ENCODE measurements at regions not wholly inside any gene's neighbourhood (a gene's known extent, or its start where the extent isn't known, plus 50 kb on each side); places are given as distances from the start of the nearest gene placed in this dataset.
"Not testable (repeated sequence)": the region's sequence is repeated elsewhere in the genome, so short reads cannot be mapped to it uniquely, and the experiment has no call there.

- ATAC-seq (no peak), DNase-seq (no peak)
- no peak for TF ChIP-seq POLR2A (IDR thresholded peaks at IDR 0.05)
- no peak for TF ChIP-seq CTCF (IDR thresholded peaks at IDR 0.05)
- Histone ChIP-seq H3K4me3 (no peak overlapping the region), H3K9me3 (no peaks in the 10 kb centered on the region), H3K27ac (no peak overlapping the region), H3K27me3 (no peaks in the 10 kb centered on the region), H3K36me3 (peaks cover 0 to 14% (median 0%) of the 10 kb centered on the region in 9 donors), H3K4me1 (no peaks in the 10 kb centered on the region)
- WGBS, 4 donors: 90 to 98% (median 97%) methylated on average over 2 of the region's 2 CpGs
- intact Hi-C loops (cut with DNase I): no loop called here
Measured at GRCh38 chr1:65613884-65614283, 178.8 kb upstream of the PDE4B start.

- H3K36me3 ChIP-seq: peaks cover 0 to 14% (median 0%) of the 10 kb centered on the region in 9 donors
- no peaks in the 10 kb centered on the region for H3K9me3 ChIP-seq
- no peak for DNase-seq
- intact Hi-C loops (cut with DNase I): no loop called here
- no peaks in the 10 kb centered on the region for H3K27me3 ChIP-seq
- WGBS, 4 donors: 27 to 52% (median 47%) methylated on average over 2 of the region's 2 CpGs
- no peak for TF ChIP-seq CTCF (IDR thresholded peaks at IDR 0.05)
- no peak for TF ChIP-seq POLR2A (IDR thresholded peaks at IDR 0.05)
- H3K4me3 ChIP-seq: no peak overlapping the region
- ATAC-seq: peak in 1 of 4 donors; percentile 37
- no peak overlapping the region for H3K27ac ChIP-seq
- H3K4me1 ChIP-seq: no peaks in the 10 kb centered on the region
Measured at GRCh38 chr1:65615859-65616258, 176.8 kb upstream of the PDE4B start.

GRCh38 chr1:65621721-65622120 lies 171.0 kb upstream of the PDE4B start:
- H3K4me1 ChIP-seq; ATAC-seq; H3K27me3 ChIP-seq; intact Hi-C loops (cut with DNase I); H3K4me3 ChIP-seq; H3K27ac ChIP-seq; H3K36me3 ChIP-seq; H3K9me3 ChIP-seq; DNase-seq: not testable (repeated sequence)
- 26 to 60% (median 41%) methylated on average over 1 of the region's 1 CpG for WGBS, 4 donors

GRCh38 chr1:65623895-65624294 lies 168.8 kb upstream of the PDE4B start:
- H3K9me3 ChIP-seq: no peaks in the 10 kb centered on the region

More at GRCh38 chr1:65623895-65624294, 168.8 kb upstream of the PDE4B start:
- Histone ChIP-seq H3K4me3 (no peak overlapping the region), H3K27ac (no peak overlapping the region), H3K36me3 (no peaks in the 10 kb centered on the region), H3K27me3 (no peaks in the 10 kb centered on the region), H3K4me1 (no peaks in the 10 kb centered on the region)
- DNase-seq: no peak
- TF ChIP-seq POLR2A (IDR thresholded peaks at IDR 0.05): no peak
- TF ChIP-seq CTCF (IDR thresholded peaks at IDR 0.05): no peak
- WGBS, 4 donors: 94 to 100% (median 97%) methylated on average over 1 of the region's 1 CpG
- no peak for ATAC-seq
- intact Hi-C loops (cut with DNase I): no loop called here

Data from heart left ventricle (tissue), 16 donors.